Spleen (tissue), 11 donors: ENCODE measurements at regions not wholly inside any gene's neighbourhood (a gene's known extent, or its start where the extent isn't known, plus 50 kb on each side); places are given as distances from the start of the nearest gene placed in this dataset.

Experiments used
- DNase-seq: peaks from one replicate; pipeline ENCODE4 v3.0.0-alpha.2; 2020
- H3K27ac ChIP-seq, 8 donors: fragments of 200-600 bp; sonication (generic) in 7 of 8; 1 replicate in 4 of 8; 2 replicates in 4 of 8; pipeline versions ENCODE4 v1.5.0 to v1.8.0; 2016 to 2021; ENCODE audit warnings: inconsistent platforms in 4 of 8, mild to moderate bottlenecking in 4 of 8, moderate library complexity in 1 of 8
- H3K27me3 ChIP-seq, 7 donors: fragments of 200-600 bp; sonication (generic) in 6 of 7; replicated peaks in 1 of 7; 1 replicate in 4 of 7; 2 replicates in 3 of 7; pipeline versions ENCODE4 v1.5.0 to v1.8.0; 2016 to 2021; ENCODE audit warnings: inconsistent platforms in 3 of 7, mild to moderate bottlenecking in 1 of 7
- H3K36me3 ChIP-seq, 6 donors: fragments of 200-600 bp; sonication (generic) in 5 of 6; 1 replicate in 4 of 6; 2 replicates in 2 of 6; pipeline versions ENCODE4 v1.5.0 to v1.8.0; 2016 to 2021; ENCODE audit warnings: inconsistent platforms in 2 of 6
- H3K4me1 ChIP-seq, 6 donors: fragments of 200-600 bp; sonication (generic) in 5 of 6; 1 replicate in 3 of 6; 2 replicates in 3 of 6; pipeline versions ENCODE4 v1.5.0 to v1.8.0; 2016 to 2021; ENCODE audit warnings: inconsistent platforms in 3 of 6
- H3K4me3 ChIP-seq, 8 donors: fragments of 200-600 bp; sonication (generic) in 7 of 8; 1 replicate in 4 of 8; 2 replicates in 4 of 8; pipeline versions ENCODE4 v1.5.0 to v1.8.0; 2016 to 2021; ENCODE audit warnings: inconsistent platforms in 4 of 8, mild to moderate bottlenecking in 4 of 8, moderate library complexity in 2 of 8
- H3K9me3 ChIP-seq, 8 donors: fragments of 200-600 bp; sonication (generic) in 7 of 8; 1 replicate in 4 of 8; 2 replicates in 4 of 8; pipeline versions ENCODE4 v1.5.0 to v1.8.0; 2016 to 2021; ENCODE audit warnings: inconsistent platforms in 4 of 8
- CTCF ChIP-seq, 11 experiments: fragments of 200-600 bp in 7 of 11; fragments of 450-650 bp in 4 of 11; sonication (generic) in 4 of 11; IDR thresholded peaks in 8 of 11; conservative IDR thresholded peaks in 3 of 11; 1 replicate in 7 of 11; 2 replicates in 4 of 11; pipeline versions ENCODE4 v1.4.0 to v1.8.0; 2016 to 2021; ENCODE audit warnings: antibody characterized with exemption in 11 of 11, inconsistent platforms in 4 of 11, mild to moderate bottlenecking in 1 of 11
- POLR2A ChIP-seq, 3 donors: fragments of 450-650 bp; IDR thresholded peaks; one replicate each; pipeline ENCODE4 v1.5.1; 2017; ENCODE audit warnings: antibody characterized with exemption in 3 of 3, mild to moderate bottlenecking in 1 of 3
- POLR2AphosphoS5 ChIP-seq, 3 donors: sonication (generic); formaldehyde crosslinking; IDR thresholded peaks; one replicate each; pipeline ENCODE4 v1.5.1; 2017; ENCODE audit warnings: antibody characterized with exemption in 3 of 3
- WGBS, 5 donors: extraction: QIAGEN DNeasy Blood & Tissue Kit in 3 of 5; methylation state at CpG; one replicate each; pipeline versions ENCODE4 v1.1.5 to v1.1.7; 2013 to 2018; 5-methylcytosine and 5-hydroxymethylcytosine counted together
- intact Hi-C: fragments of 100-400 bp; cut with DNase I; formaldehyde crosslinking; loops from one replicate; pipeline ENCODE4 v1.15.0; 2023; ENCODE audit warnings: low total_unique reads
- donor health status: healthy with polysubstance abuse.
- donor health status: DM: no; HTN: no; CAD: no; lungs with moderate emphysema.
- donor health status: DM: no; HTN: no; CAD: no.
- donor health status: Bipolar disorder and iron deficiency.
- donor health status: healthy.
- donor health status: DM: no; HTN: no; CAD: no.
- donor health status: DM: yes; HTN: yes; CAD: no.

- intact Hi-C loops = no loop called here
- Histone ChIP-seq H3K27ac (no peak overlapping the region), H3K9me3 (peaks cover 0 to 14% (median 0%) of the 10 kb centered on the region in 8 donors), H3K36me3 (no peaks in the 10 kb centered on the region), H3K4me1 (no peaks in the 10 kb centered on the region), H3K27me3 (no peaks in the 10 kb centered on the region), H3K4me3 (no peak overlapping the region)
- TF ChIP-seq POLR2A (IDR thresholded peaks at IDR 0.05) = no peak
- no peak for TF ChIP-seq CTCF (IDR thresholded peaks at IDR 0.05 in 8 of 11, conservative IDR thresholded peaks at IDR 0.05 in 3 of 11)
- TF ChIP-seq POLR2AphosphoS5 (IDR thresholded peaks at IDR 0.05) = no peak
- DNase-seq = peak; percentile 12
- WGBS, 5 donors = 72 to 85% (median 79%) methylated on average over 3 of the region's 3 CpGs
These were observed 336.0 kb downstream of the HGF start for GRCh38 chr7:81433692-81434331.

GRCh38 chr7:81433206-81433605 is 336.6 kb downstream of the HGF start:
- 55 to 72% (median 70%) methylated on average over 1 of the region's 1 CpG for WGBS, 5 donors
- TF ChIP-seq CTCF (IDR thresholded peaks at IDR 0.05 in 8 of 11, conservative IDR thresholded peaks at IDR 0.05 in 3 of 11) (no peak), POLR2AphosphoS5 (IDR thresholded peaks at IDR 0.05) (no peak), POLR2A (IDR thresholded peaks at IDR 0.05) (no peak)
- no peak overlapping the region for H3K4me3 ChIP-seq

GRCh38 chr7:81430761-81431160 is 339.1 kb downstream of the HGF start:
- Histone ChIP-seq H3K9me3 (no peaks in the 10 kb centered on the region), H3K4me1 (no peaks in the 10 kb centered on the region), H3K27me3 (no peaks in the 10 kb centered on the region), H3K4me3 (no peak overlapping the region), H3K27ac (no peak overlapping the region), H3K36me3 (no peaks in the 10 kb centered on the region)
- TF ChIP-seq CTCF (IDR thresholded peaks at IDR 0.05 in 8 of 11, conservative IDR thresholded peaks at IDR 0.05 in 3 of 11) = no peak
- TF ChIP-seq POLR2AphosphoS5 (IDR thresholded peaks at IDR 0.05) = no peak
- TF ChIP-seq POLR2A (IDR thresholded peaks at IDR 0.05) = no peak
- intact Hi-C loops = no loop called here
- WGBS, 5 donors = 58 to 63% (median 60%) methylated on average over 1 of the region's 1 CpG
- DNase-seq = no peak

More at GRCh38 chr7:81433206-81433605, 336.6 kb downstream of the HGF start:
- no peaks in the 10 kb centered on the region for H3K27me3 ChIP-seq
- H3K36me3 ChIP-seq = no peaks in the 10 kb centered on the region
- H3K27ac ChIP-seq = no peak overlapping the region
- H3K9me3 ChIP-seq = peaks cover 0 to 14% (median 0%) of the 10 kb centered on the region in 8 donors
- no peak for DNase-seq
- intact Hi-C loops = no loop called here
- H3K4me1 ChIP-seq = no peaks in the 10 kb centered on the region

GRCh38 chr7:81430150-81430549 is 339.7 kb downstream of the HGF start:
- intact Hi-C loops = no loop called here
- TF ChIP-seq POLR2AphosphoS5 (IDR thresholded peaks at IDR 0.05) = no peak
- no peak for TF ChIP-seq CTCF (IDR thresholded peaks at IDR 0.05 in 8 of 11, conservative IDR thresholded peaks at IDR 0.05 in 3 of 11)
- no peak for TF ChIP-seq POLR2A (IDR thresholded peaks at IDR 0.05)
- Histone ChIP-seq H3K27ac (no peak overlapping the region), H3K27me3 (no peaks in the 10 kb centered on the region), H3K36me3 (no peaks in the 10 kb centered on the region), H3K4me3 (no peak overlapping the region), H3K9me3 (no peaks in the 10 kb centered on the region), H3K4me1 (no peaks in the 10 kb centered on the region)
- WGBS, 5 donors = 78 to 91% (median 85%) methylated on average over 6 of the region's 6 CpGs
- no peak for DNase-seq
